Osteoblast (primary cell): ENCODE measurements at regions not wholly inside any gene's neighbourhood (a gene's known extent, or its start where the extent isn't known, plus 50 kb on each side); places are given as distances from the start of the nearest gene placed in this dataset.

Experiments used
- DNase-seq: peaks from one replicate; pipeline ENCODE4 v3.0.0; 2011; ENCODE audit warnings: low spot score, mixed read lengths; ENCODE audit not compliant: insufficient read length; ENCODE audit errors: missing footprints
- H2AFZ ChIP-seq: 2 replicates; pipeline ENCODE4 v1.6.0; 2011; ENCODE audit warnings: mild to moderate bottlenecking, low read length
- H3K27ac ChIP-seq: 2 replicates; pipeline ENCODE4 v1.5.1; 2011; ENCODE audit warnings: mild to moderate bottlenecking, low read depth, low read length, moderate library complexity
- H3K27me3 ChIP-seq: 2 replicates; pipeline ENCODE4 v1.6.0; 2012; ENCODE audit warnings: mild to moderate bottlenecking, control low read depth, inconsistent platforms, low read length, moderate library complexity; ENCODE audit not compliant: insufficient read depth
- H3K36me3 ChIP-seq: 2 replicates; pipeline ENCODE4 v1.5.1; 2011; ENCODE audit warnings: mild to moderate bottlenecking, low read length, control low read depth, moderate library complexity; ENCODE audit not compliant: insufficient read depth
- H3K4me1 ChIP-seq: 2 replicates; pipeline ENCODE4 v1.5.1; 2011; ENCODE audit warnings: mild to moderate bottlenecking, low read length, control low read depth, moderate library complexity; ENCODE audit not compliant: insufficient read depth
- H3K4me2 ChIP-seq: 2 replicates; pipeline ENCODE4 v1.6.0; 2011; ENCODE audit warnings: mild to moderate bottlenecking, low read length; ENCODE audit not compliant: insufficient read depth
- H3K4me3 ChIP-seq: fragments of 200-600 bp; sonication (generic); 3 replicates; pipeline ENCODE4 v1.5.1; 2012; ENCODE audit warnings: mild to moderate bottlenecking, low read length, inconsistent platforms; ENCODE audit not compliant: insufficient read depth
- H3K79me2 ChIP-seq: 2 replicates; pipeline ENCODE4 v1.6.0; 2012; ENCODE audit warnings: mild to moderate bottlenecking, low read length, control low read depth, inconsistent platforms; ENCODE audit not compliant: insufficient read depth
- H3K9me3 ChIP-seq: 2 replicates; pipeline ENCODE4 v1.5.1; 2011; ENCODE audit warnings: low read depth, low read length, control low read depth
- H4K20me1 ChIP-seq: 2 replicates; pipeline ENCODE4 v1.6.0; 2012; ENCODE audit warnings: mild to moderate bottlenecking, low read length, control low read depth; ENCODE audit not compliant: insufficient read depth
- TF ChIP-seq, protein P1 (sequence below): IDR thresholded peaks from 2 replicates; pipeline ENCODE4 v1.5.1; 2011; ENCODE audit warnings: mild to moderate bottlenecking, low read depth, low read length, moderate library complexity; ENCODE audit errors: extremely low read depth

GRCh38 chr18:78454221-78454620, 525.4 kb upstream of the SALL3 start:
- Histone ChIP-seq H3K79me2 (no peaks in the 10 kb centered on the region), H3K9me3 (peaks cover 2% of the 10 kb centered on the region)
- TF ChIP-seq, protein P1, sequence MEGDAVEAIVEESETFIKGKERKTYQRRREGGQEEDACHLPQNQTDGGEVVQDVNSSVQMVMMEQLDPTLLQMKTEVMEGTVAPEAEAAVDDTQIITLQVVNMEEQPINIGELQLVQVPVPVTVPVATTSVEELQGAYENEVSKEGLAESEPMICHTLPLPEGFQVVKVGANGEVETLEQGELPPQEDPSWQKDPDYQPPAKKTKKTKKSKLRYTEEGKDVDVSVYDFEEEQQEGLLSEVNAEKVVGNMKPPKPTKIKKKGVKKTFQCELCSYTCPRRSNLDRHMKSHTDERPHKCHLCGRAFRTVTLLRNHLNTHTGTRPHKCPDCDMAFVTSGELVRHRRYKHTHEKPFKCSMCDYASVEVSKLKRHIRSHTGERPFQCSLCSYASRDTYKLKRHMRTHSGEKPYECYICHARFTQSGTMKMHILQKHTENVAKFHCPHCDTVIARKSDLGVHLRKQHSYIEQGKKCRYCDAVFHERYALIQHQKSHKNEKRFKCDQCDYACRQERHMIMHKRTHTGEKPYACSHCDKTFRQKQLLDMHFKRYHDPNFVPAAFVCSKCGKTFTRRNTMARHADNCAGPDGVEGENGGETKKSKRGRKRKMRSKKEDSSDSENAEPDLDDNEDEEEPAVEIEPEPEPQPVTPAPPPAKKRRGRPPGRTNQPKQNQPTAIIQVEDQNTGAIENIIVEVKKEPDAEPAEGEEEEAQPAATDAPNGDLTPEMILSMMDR = no peak

GRCh38 chr18:78455386-78455785, 524.2 kb upstream of the SALL3 start:
- DNase-seq = no peak
- Histone ChIP-seq H3K4me3 (no peak overlapping the region), H3K9me3 (peaks cover 2% of the 10 kb centered on the region), H2AFZ (no peak overlapping the region), H4K20me1 (no peaks in the 10 kb centered on the region), H3K36me3 (no peaks in the 10 kb centered on the region), H3K4me1 (no peaks in the 10 kb centered on the region), H3K27me3 (no peaks in the 10 kb centered on the region), H3K4me2 (no peak overlapping the region), H3K27ac (no peak overlapping the region), H3K79me2 (no peaks in the 10 kb centered on the region)
- TF ChIP-seq, protein P1 = no peak

More at GRCh38 chr18:78454221-78454620, 525.4 kb upstream of the SALL3 start:
- Histone ChIP-seq H3K4me2 (no peak overlapping the region), H3K4me1 (no peaks in the 10 kb centered on the region), H4K20me1 (no peaks in the 10 kb centered on the region), H3K4me3 (no peak overlapping the region), H3K27ac (no peak overlapping the region), H3K27me3 (no peaks in the 10 kb centered on the region), H3K36me3 (no peaks in the 10 kb centered on the region), H2AFZ (no peak overlapping the region)
- DNase-seq = no peak

DNA sequence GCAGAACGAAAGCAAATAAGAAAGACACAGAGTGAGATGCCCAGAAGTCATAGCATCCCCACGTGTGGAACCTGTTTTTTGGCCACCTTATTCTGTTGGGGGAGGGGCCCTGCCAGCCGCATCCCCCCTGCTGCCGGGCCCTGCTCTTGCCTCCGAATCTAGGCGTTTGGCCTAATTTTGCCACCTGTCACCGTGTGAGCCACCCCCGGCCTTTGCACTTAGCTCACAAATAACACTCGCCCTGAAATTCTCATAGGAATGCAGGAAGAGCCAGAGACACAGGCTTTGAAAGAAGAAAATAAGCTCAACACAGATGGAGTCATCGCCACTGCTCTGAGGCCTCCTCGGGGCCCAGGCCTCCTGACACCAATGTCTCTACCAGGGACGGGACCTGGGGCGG, 522.6 kb upstream of the SALL3 start:
- H3K4me3 ChIP-seq = no peak overlapping the region
- no peak overlapping the region for H2AFZ ChIP-seq
- H4K20me1 ChIP-seq = no peaks in the 10 kb centered on the region
- H3K4me1 ChIP-seq = no peaks in the 10 kb centered on the region
- TF ChIP-seq, protein P1 = no peak
- no peaks in the 10 kb centered on the region for H3K79me2 ChIP-seq
- no peak overlapping the region for H3K4me2 ChIP-seq
- no peaks in the 10 kb centered on the region for H3K36me3 ChIP-seq
- H3K9me3 ChIP-seq = peaks cover 7% of the 10 kb centered on the region
- H3K27ac ChIP-seq = no peak overlapping the region
- no peaks in the 10 kb centered on the region for H3K27me3 ChIP-seq
- DNase-seq = no peak

- TF ChIP-seq, protein P1 = no peak
- H3K4me1 ChIP-seq = no peaks in the 10 kb centered on the region
- no peaks in the 10 kb centered on the region for H3K79me2 ChIP-seq
- no peak overlapping the region for H3K4me3 ChIP-seq
- no peaks in the 10 kb centered on the region for H3K27me3 ChIP-seq
- no peak overlapping the region for H2AFZ ChIP-seq
- no peaks in the 10 kb centered on the region for H3K36me3 ChIP-seq
- H3K9me3 ChIP-seq = peaks cover 7% of the 10 kb centered on the region
- H3K4me2 ChIP-seq = no peak overlapping the region
- H4K20me1 ChIP-seq = no peaks in the 10 kb centered on the region
- no peak overlapping the region for H3K27ac ChIP-seq
- no peak for DNase-seq
These were observed 521.9 kb upstream of the SALL3 start for GRCh38 chr18:78457731-78458130.
